ENCODE measurements at regions not wholly inside any gene's neighbourhood (a gene's known extent, or its start where the extent isn't known, plus 50 kb on each side); places are given as distances from the start of the nearest gene placed in this dataset.

GRCh38 chr12:124389138-124389724 lies 94.3 kb downstream of the RFLNA start:
- DNase-seq (ENCODE audit: low read depth), result peak; percentile 86
- peak overlapping the region; percentile 77 for H3K4me3 ChIP-seq (ENCODE audit: low read depth, low read length)
- no peak for TF ChIP-seq CTCF (IDR thresholded peaks at IDR 0.05; ENCODE audit: insufficient read depth, low read length)

GRCh38 chr12:124388679-124389137 lies 93.8 kb downstream of the RFLNA start:
- TF ChIP-seq CTCF (IDR thresholded peaks at IDR 0.05; ENCODE audit: insufficient read depth, low read length), result no peak
- peak overlapping the region; percentile 89 for H3K4me3 ChIP-seq (ENCODE audit: low read depth, low read length)
- peak; percentile 85 for DNase-seq (ENCODE audit: low read depth)

- DNase-seq (ENCODE audit: low read depth), result no peak
- H3K4me3 ChIP-seq (ENCODE audit: low read depth, low read length), result peak overlapping the region; percentile 89
- no peak for TF ChIP-seq CTCF (IDR thresholded peaks at IDR 0.05; ENCODE audit: insufficient read depth, low read length)
Observed at GRCh38 chr12:124388038-124388671, 93.3 kb downstream of the RFLNA start.

- DNase-seq (ENCODE audit: low read depth), result no peak
- H3K4me3 ChIP-seq (ENCODE audit: low read depth, low read length), result peak overlapping the region; percentile 89
- no peak for TF ChIP-seq CTCF (IDR thresholded peaks at IDR 0.05; ENCODE audit: insufficient read depth, low read length)
Observed at GRCh38 chr12:124387528-124387911, 92.6 kb downstream of the RFLNA start.

- TF ChIP-seq CTCF (IDR thresholded peaks at IDR 0.05; ENCODE audit: insufficient read depth, low read length), result no peak
- peak overlapping the region; percentile 89 for H3K4me3 ChIP-seq (ENCODE audit: low read depth, low read length)
- no peak for DNase-seq (ENCODE audit: low read depth)
Observed at GRCh38 chr12:124386661-124387527, 92.0 kb downstream of the RFLNA start.

GRCh38 chr12:124386059-124386458 lies 91.2 kb downstream of the RFLNA start:
- no peak for TF ChIP-seq CTCF (IDR thresholded peaks at IDR 0.05; ENCODE audit: insufficient read depth, low read length)
- H3K4me3 ChIP-seq (ENCODE audit: low read depth, low read length), result peak overlapping the region; percentile 89
- peak; percentile 43 for DNase-seq (ENCODE audit: low read depth)
